HG03108 (cell line): ENCODE measurements at regions not wholly inside any gene's neighbourhood (a gene's known extent, or its start where the extent isn't known, plus 50 kb on each side); places are given as distances from the start of the nearest gene placed in this dataset.
"Not testable (repeated sequence)": the region's sequence is repeated elsewhere in the genome, so short reads cannot be mapped to it uniquely, and the experiment has no call there.

Experiments
- ATAC-seq: cut with Tn5 transposase; IDR thresholded peaks from one replicate; pipeline ENCODE4 v1.9.1; 2021; ENCODE audit warnings: moderate library complexity; ENCODE audit not compliant: unreplicated experiment

DNA sequence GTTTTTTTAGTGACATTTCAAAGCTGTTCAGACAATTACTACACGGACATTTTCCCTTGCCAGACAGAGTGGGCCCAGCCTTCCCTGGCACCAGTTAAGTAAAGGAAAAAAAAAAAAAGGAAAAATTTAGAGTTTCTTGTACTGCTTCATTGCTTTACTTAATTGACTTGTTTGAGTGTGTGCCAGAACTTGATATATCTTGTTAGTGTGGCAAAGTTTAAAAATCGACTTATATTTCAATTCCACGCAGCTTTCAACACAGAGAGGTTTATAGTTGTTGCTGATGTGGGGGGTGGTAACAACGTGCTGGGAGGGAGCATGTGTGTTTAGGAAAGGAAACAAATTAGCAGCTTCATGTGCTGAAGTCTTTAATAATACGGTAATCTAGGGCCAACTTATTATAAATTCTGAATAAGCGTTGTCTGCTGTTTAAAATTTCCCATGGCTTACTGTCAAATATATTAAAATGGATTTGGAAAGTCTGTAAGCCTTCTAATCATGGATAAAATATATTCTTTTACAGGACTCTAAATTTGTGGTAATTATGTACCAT is 1104.6 kb downstream of the SORCS3 start:
- no peak for ATAC-seq

DNA sequence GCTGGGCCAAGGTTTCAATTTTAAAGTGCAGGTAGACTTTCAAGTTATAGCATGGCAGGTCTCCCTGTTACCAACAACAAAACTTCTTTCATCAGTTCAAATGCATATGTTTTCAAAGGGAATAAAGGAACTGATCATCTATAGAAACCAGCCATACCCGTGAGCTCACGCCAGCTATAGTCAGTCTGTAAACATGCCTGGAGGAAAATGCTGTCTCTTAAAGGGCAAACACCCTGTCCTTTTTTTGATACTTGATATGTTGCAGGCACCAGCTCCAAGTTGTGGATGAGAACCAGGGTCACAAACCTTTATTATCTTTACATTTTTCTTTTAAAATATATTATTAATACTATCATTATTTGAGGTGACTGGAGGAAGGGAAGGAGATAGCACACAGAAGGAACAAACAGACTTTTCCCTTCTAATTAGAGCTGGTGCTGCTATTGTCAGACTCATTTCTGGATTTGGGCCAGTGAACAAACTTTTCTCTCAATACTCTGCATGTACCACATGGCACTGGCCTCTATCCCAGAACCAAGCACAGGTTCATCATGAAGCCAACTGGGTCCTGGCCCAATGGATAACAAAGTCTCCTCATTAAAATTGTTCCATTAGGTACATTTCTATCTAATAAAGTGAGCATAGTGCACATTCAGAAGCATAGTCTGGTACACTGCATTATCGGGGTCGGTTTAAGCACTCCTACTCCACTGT is 1102.4 kb downstream of the SORCS3 start:
- no peak for ATAC-seq

GRCh38 chr10:105742923-105743322 is 1101.8 kb downstream of the SORCS3 start:
- ATAC-seq: no peak

- no peak for ATAC-seq
These were observed 1101.1 kb downstream of the SORCS3 start for GRCh38 chr10:105742184-105742583.

GRCh38 chr10:105734479-105734878 is 1093.4 kb downstream of the SORCS3 start:
- no peak for ATAC-seq

- no peak for ATAC-seq
These were observed 1092.8 kb downstream of the SORCS3 start for GRCh38 chr10:105733924-105734323.

- ATAC-seq: no peak
These were observed 1088.3 kb downstream of the SORCS3 start for GRCh38 chr10:105729428-105729827.

DNA sequence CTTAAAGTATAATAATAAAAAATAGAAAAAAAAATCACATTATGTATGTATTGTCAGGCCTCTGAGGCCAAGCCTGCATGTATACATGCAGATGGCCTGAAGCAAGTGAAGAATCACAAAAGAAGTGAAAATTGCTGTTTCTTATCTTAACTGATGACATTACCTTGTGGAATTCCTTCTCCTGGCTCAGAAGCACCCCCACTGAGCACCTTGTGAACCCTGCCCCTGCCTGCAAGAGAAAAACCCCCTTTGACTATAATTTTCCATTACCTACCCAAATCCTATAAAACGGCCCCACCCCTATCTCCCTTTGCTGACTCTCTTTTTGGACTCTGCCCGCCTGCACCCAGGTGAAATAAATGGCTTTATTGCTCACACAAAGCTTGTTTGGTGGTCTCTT is 1086.5 kb downstream of the SORCS3 start:
- not testable (repeated sequence) for ATAC-seq

DNA sequence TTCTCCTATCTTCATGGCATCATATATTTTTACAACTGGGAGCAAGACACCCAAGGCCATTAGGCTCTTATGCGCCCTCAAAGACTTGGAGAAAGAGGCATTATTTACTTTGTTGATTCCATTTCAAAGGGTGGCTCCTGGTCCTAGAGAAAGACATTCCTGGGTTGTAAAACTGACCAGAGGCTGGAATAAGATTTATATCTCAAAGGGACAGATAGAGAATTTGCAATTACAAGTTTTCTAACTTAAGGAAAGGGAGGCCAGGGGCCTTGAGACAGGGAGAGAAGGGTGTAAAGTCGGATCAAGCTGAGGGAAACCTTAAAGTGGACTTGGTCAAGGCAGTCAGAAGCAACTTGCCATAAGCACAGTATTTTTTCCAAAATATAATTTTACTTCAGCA is 1086.0 kb downstream of the SORCS3 start:
- ATAC-seq: no peak

DNA sequence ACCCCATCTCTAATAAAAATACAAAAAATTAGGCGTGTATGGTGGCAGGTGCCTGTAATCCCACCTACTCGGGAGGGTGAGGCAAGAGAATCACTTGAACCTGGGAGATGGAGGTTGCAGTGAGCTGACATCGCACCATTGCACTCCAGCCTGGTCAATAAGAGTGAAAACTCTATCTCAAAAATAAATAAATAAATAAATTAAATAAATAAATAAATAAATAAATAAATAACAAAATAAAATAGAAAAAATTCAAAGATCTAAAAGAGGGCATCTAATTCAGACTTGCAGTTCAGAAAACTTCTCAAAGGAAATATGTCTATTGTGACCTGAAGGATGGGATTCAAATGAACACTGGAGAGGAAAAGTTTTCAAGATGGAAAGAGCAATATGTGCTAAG is 1085.1 kb downstream of the SORCS3 start:
- no peak for ATAC-seq

DNA sequence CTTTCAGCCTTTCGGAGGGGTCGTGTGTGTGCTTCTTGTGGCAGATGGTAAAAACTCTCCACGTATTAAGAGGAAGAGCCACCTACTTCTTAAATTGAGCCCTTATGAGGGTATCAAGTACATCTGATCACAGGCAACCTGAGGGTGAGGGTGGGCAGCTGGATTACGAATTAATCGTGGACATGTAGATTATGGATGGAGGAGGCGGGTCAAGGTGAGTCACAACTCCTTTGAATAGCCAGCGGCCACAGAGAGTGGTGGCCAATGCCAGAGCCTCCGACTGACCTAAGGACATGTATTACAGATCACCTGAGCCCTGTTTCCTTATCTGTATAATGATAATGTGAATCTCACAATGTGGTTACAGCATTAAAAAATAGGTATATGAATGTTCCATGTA is 1083.9 kb downstream of the SORCS3 start:
- ATAC-seq: no peak

DNA sequence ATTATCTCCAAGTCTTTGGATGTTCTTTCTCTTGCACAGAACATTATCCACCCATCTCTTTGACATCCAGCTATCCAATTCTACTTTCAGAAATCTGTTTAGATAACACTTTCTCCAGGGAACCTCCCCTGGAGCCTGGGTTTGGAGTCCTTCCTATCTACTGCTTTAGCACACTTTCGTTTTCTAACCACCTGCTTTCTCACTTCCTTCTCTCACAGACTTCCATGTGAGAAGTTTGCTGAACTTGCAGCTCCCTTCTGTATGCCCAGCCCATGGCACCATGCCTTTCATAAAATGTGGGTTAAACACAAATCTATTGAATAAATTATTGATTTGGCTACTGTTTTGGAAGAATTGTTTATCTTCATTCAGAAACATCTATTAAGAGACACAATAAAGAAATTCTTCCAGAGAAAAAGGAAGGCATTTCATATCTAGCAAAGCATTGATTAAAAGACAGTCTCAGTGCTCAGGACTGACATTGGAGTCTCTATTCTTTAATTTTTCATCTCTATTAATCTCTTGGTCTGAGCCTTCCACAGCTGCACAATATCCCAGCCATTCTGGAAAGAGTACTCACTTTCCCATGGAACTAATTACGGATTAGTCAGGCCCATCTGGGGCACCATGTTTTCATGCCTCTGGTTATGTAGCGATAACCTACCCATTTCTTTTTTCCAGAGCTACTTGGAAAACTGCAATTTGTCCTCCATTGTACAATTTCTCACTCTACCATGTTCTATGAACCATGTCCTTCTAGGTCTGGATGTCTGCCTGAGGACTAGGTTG is 1077.3 kb downstream of the SORCS3 start:
- ATAC-seq: no peak

DNA sequence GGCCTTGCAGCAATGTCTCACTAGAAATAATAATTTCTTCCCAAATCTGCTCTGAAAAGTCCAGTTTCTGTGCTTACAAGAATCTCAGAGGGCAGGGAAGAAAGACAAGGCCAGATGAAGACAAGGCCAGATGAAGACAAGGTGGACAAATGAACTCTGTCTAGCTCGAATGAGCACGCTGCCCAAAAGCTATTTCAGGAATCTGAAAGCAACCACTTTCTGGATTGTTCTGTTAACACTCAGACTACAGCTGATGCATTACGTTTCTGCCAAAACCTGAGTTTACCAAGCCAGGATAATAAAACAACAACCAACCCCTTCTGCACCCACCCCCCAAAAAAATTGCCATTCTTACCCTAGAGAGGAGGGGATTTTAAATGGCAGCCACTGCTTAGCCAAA is 1073.6 kb downstream of the SORCS3 start:
- no peak for ATAC-seq

DNA sequence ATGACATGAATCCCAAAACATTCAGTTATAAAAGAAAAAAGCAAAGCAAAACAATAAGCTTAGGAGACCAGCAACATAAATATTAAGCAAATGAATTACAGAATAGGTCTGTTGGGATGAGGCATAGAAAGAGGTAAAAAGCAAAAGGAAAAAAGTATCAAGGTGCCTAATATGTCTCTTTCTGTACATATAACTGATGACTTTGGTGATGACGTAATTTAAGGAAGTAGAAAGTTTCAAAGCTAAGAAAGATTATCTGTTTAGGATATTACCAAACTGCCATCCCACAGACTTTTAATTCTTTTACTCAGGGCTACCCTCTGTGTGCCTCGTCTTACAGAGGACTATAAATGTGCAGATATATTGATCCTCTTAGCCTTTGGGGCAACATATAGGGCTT is 1066.5 kb downstream of the SORCS3 start:
- ATAC-seq: no peak

DNA sequence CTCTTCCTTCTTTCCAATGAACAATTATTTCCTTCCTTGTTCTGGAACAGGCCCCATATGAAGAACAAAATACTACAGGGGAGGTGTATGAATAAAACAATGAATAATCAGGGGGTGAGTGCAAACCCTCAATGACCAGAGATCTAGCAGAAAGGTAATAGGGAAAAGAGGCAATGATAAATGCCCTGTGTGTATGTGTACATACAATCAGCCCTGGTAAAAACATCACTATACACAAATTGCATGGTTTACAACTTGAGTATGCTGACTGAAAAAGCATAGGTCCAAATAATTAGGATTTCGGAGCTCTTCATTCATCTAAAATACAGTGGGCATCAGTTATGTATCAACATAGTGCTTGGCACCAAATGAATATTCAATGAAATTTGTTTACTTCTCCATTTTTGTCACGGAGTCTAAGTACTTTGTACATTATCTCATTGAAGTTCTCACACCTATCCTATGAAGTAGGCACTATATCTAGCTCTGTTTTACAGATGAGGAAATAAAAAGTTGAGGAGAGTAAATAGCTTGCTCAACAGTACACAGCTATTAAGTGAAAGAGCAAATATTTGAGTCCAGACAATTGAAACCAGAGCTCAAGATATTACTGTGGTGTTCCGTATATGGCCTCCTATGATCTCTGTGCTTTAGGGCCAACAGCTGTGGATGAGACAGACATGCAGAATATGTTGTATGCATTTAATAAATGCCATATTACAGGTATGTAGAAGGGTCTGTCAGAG is 1065.4 kb downstream of the SORCS3 start:
- no peak for ATAC-seq

DNA sequence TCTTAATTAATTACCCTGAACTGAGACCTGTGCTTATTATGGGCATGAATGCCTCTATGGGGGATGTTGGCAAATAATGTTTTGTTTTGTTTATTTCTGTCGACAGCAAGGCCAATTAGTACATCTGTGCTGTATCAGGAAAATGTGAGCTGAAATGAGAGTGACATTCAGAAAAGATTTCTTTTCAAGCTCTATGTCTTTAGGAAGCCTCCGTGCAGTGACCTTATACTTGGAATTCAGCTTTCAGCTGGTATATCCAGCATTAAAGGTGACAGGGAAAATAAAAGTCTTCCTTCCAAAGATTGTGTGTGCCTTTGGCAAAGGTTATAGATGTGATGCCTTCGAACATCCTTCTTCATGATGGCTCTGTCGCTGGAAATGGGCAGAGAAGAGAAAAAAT is 1061.1 kb downstream of the SORCS3 start:
- ATAC-seq: no peak

DNA sequence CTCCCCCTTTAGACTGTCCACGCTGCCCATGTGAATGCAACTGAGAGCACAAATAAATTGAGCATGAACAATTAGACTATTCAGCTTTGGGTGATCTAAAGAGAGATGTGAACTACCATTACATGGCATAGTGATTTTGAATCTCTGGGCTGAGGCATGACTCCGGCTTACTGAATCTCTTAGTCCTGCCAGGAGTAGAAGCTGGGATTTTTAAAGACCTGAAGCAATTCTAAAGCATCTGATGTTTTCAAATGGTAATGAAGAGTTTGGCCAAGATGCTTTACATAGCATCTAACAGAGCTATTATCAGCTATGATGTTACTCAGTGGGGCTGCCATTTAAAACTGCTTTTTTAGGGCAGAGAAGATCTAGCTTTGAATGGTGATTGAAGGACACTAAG is 1059.1 kb downstream of the SORCS3 start:
- ATAC-seq: no peak

DNA sequence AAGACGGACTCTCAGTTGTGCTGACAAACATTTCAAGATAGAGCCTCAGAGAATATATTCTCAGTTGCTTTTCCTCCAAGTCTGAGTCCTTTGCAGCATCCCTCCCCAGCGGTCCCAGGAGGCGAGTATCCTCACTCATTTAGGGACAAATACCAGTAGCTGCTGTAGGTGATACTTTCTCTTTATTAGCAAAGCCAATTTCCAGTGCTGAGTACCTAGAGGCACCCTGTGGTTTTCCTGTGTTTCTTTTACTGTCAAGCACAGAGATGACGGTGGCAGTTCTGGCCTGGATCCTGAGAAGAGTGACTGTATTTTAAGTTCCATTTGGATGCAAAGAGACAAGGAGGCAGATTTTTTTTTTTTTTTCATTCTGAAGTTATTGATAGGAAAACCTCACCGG is 1058.4 kb downstream of the SORCS3 start:
- no peak for ATAC-seq

DNA sequence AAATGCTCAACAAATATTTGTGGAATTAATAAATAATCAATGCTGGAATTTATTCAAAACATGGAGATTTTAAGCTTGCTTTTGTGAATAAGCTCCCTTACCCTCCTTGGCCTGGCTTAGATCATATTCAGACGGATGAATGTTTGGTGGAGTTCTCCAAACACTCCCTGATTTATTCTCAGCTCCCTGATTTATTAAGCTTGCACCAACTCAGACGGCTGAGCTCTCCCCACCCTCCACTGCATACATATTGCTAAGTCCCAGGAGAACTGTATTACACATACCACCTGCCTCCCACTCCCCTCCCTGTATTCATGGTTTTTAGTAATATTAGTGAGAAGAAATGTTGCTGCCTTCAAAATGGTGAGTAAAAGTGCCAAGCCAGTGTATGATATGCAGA is 1057.5 kb downstream of the SORCS3 start:
- ATAC-seq: no peak

DNA sequence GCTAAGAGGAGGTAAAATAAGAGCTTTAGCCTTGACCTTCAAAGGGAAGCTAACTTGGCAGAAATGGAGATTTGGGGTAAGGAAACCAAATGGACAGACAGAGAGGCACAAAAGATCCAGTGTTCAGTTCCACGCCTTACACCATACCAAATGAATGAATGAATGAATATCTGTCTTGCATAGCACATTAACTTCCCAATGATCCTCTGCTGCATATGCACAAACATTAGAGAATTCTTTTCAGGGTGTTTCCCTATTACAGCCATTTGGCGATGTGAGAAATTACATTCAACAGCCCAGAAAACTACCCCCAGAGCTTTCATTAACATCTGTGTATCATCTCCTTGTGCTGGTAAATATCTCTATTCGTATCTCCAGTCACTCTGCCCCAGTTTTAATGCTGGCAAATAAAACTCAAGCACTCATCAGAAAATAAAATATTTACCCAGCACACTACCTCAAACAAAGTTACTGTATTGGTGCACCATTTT is 1056.2 kb downstream of the SORCS3 start:
- no peak for ATAC-seq

GRCh38 chr10:105691811-105692210 is 1050.7 kb downstream of the SORCS3 start:
- no peak for ATAC-seq
